Natural killer cell treated with Interleukin-12 subunit alpha and Interleukin-12 subunit beta and Interleukin-15 and Interleukin-18, amount 100 ng/mL, for 72 hours (primary cell): ENCODE measurements at regions not wholly inside any gene's neighbourhood (a gene's known extent, or its start where the extent isn't known, plus 50 kb on each side); places are given as distances from the start of the nearest gene placed in this dataset.
"Not testable (repeated sequence)": the region's sequence is repeated elsewhere in the genome, so short reads cannot be mapped to it uniquely, and the experiment has no call there.

Experiments used
- ATAC-seq, 2 donors: fragments of 150-1000 bp; cut with Tn5 transposase in 1 of 2; sonication (Bioruptor Pico), chemical (Tn5 transposase) in 1 of 2; 2 replicates each; pipeline ENCODE4 v1.10.0; 2021
- DNase-seq: peaks from one replicate; pipeline ENCODE4 v3.0.0; 2022; ENCODE audit warnings: low spot score
- H3K27ac Mint-ChIP-seq, 2 donors: 1 replicate in 1 of 2; 2 replicates in 1 of 2; pipeline ENCODE4 v1.8.0; 2022; ENCODE audit warnings: mixed read lengths in 2 of 2, mild to moderate bottlenecking in 1 of 2, moderate library complexity in 1 of 2
- H3K27me3 Mint-ChIP-seq, 2 donors: 1 replicate in 1 of 2; 2 replicates in 1 of 2; pipeline ENCODE4 v1.8.0; 2022; ENCODE audit warnings: mixed read lengths in 2 of 2
- H3K36me3 Mint-ChIP-seq: one replicate; pipeline ENCODE4 v1.8.0; 2022; ENCODE audit warnings: mixed read lengths
- H3K4me1 Mint-ChIP-seq, 2 donors: 1 replicate in 1 of 2; 2 replicates in 1 of 2; pipeline ENCODE4 v1.8.0; 2022; ENCODE audit warnings: low read depth in 2 of 2, mixed read lengths in 2 of 2, mild to moderate bottlenecking in 1 of 2
- H3K4me3 Mint-ChIP-seq: one replicate; pipeline ENCODE4 v1.8.0; 2022; ENCODE audit warnings: mixed read lengths
- H3K9me3 Mint-ChIP-seq: 2 replicates; pipeline ENCODE4 v1.8.0; 2022; ENCODE audit warnings: mixed read lengths

GRCh38 chr9:16275795-16276624, 594.5 kb downstream of the BNC2 start:
- no peak for ATAC-seq
- Mint-ChIP-seq H3K4me1 (no peaks in the 10 kb centered on the region), H3K36me3 (no peaks in the 10 kb centered on the region), H3K27me3 (no peaks in the 10 kb centered on the region), H3K27ac (no peak overlapping the region), H3K9me3 (no peaks in the 10 kb centered on the region), H3K4me3 (no peak overlapping the region)
- no peak for DNase-seq

- DNase-seq (no peak), ATAC-seq (no peak)
- no peaks in the 10 kb centered on the region for H3K9me3 Mint-ChIP-seq
- H3K27me3 Mint-ChIP-seq, result no peaks in the 10 kb centered on the region
- no peak overlapping the region for H3K27ac Mint-ChIP-seq
- no peak overlapping the region for H3K4me3 Mint-ChIP-seq
- no peaks in the 10 kb centered on the region for H3K36me3 Mint-ChIP-seq
- H3K4me1 Mint-ChIP-seq, result no peaks in the 10 kb centered on the region
Measured at GRCh38 chr9:16276866-16277265, 593.6 kb downstream of the BNC2 start.

- no peak for ATAC-seq
- no peaks in the 10 kb centered on the region for H3K4me1 Mint-ChIP-seq
- no peaks in the 10 kb centered on the region for H3K36me3 Mint-ChIP-seq
- H3K27ac Mint-ChIP-seq, result no peak overlapping the region
- no peaks in the 10 kb centered on the region for H3K27me3 Mint-ChIP-seq
- no peak overlapping the region for H3K4me3 Mint-ChIP-seq
- no peak for DNase-seq
- H3K9me3 Mint-ChIP-seq, result no peaks in the 10 kb centered on the region
Measured at GRCh38 chr9:16277471-16277960, 593.0 kb downstream of the BNC2 start.

- Mint-ChIP-seq H3K9me3 (no peaks in the 10 kb centered on the region), H3K4me1 (no peaks in the 10 kb centered on the region), H3K27ac (no peak overlapping the region), H3K27me3 (no peaks in the 10 kb centered on the region), H3K36me3 (no peaks in the 10 kb centered on the region), H3K4me3 (no peak overlapping the region)
- no peak for DNase-seq
- ATAC-seq, result no peak
Measured at GRCh38 chr9:16278326-16278999, 592.0 kb downstream of the BNC2 start.

- no peaks in the 10 kb centered on the region for H3K4me1 Mint-ChIP-seq
- peaks cover 0 to 6% of the 10 kb centered on the region in 2 donors for H3K27me3 Mint-ChIP-seq
- DNase-seq, result no peak
- no peak for ATAC-seq
- H3K27ac Mint-ChIP-seq, result no peak overlapping the region
- no peaks in the 10 kb centered on the region for H3K36me3 Mint-ChIP-seq
- H3K9me3 Mint-ChIP-seq, result no peaks in the 10 kb centered on the region
- no peak overlapping the region for H3K4me3 Mint-ChIP-seq
Measured at GRCh38 chr9:16281707-16282106, 588.8 kb downstream of the BNC2 start.

GRCh38 chr9:16282216-16282615, 588.3 kb downstream of the BNC2 start:
- Mint-ChIP-seq H3K36me3 (no peaks in the 10 kb centered on the region), H3K4me1 (no peaks in the 10 kb centered on the region), H3K9me3 (no peaks in the 10 kb centered on the region), H3K27me3 (peaks cover 1 to 6% of the 10 kb centered on the region in 2 donors), H3K27ac (no peak overlapping the region), H3K4me3 (no peak overlapping the region)
- ATAC-seq, result no peak
- DNase-seq, result no peak

GRCh38 chr9:16282718-16283117, 587.8 kb downstream of the BNC2 start:
- Mint-ChIP-seq H3K9me3 (no peaks in the 10 kb centered on the region), H3K27me3 (peaks cover 6 to 7% of the 10 kb centered on the region in 2 donors), H3K27ac (no peak overlapping the region), H3K36me3 (no peaks in the 10 kb centered on the region), H3K4me3 (no peak overlapping the region), H3K4me1 (no peaks in the 10 kb centered on the region)
- DNase-seq (no peak), ATAC-seq (no peak)

- no peak for ATAC-seq
- Mint-ChIP-seq H3K9me3 (no peaks in the 10 kb centered on the region), H3K4me3 (no peak overlapping the region), H3K27ac (no peak overlapping the region), H3K36me3 (no peaks in the 10 kb centered on the region), H3K4me1 (no peaks in the 10 kb centered on the region), H3K27me3 (peaks cover 7 to 9% of the 10 kb centered on the region in 2 donors)
- no peak for DNase-seq
Measured at GRCh38 chr9:16286160-16286559, 584.3 kb downstream of the BNC2 start.

- ATAC-seq (no peak), DNase-seq (no peak)
- H3K27ac Mint-ChIP-seq, result no peak overlapping the region
- no peaks in the 10 kb centered on the region for H3K9me3 Mint-ChIP-seq
- no peaks in the 10 kb centered on the region for H3K4me1 Mint-ChIP-seq
- H3K36me3 Mint-ChIP-seq, result no peaks in the 10 kb centered on the region
- no peak overlapping the region for H3K4me3 Mint-ChIP-seq
- peaks cover 7 to 14% of the 10 kb centered on the region in 2 donors for H3K27me3 Mint-ChIP-seq
Measured at GRCh38 chr9:16289639-16290038, 580.8 kb downstream of the BNC2 start.

GRCh38 chr9:16290169-16290568, 580.3 kb downstream of the BNC2 start:
- no peak for DNase-seq
- Mint-ChIP-seq H3K4me1 (no peaks in the 10 kb centered on the region), H3K4me3 (no peak overlapping the region), H3K36me3 (no peaks in the 10 kb centered on the region), H3K27me3 (peaks cover 9 to 16% of the 10 kb centered on the region in 2 donors), H3K9me3 (no peaks in the 10 kb centered on the region), H3K27ac (no peak overlapping the region)
- no peak for ATAC-seq

GRCh38 chr9:16291921-16292320, 578.5 kb downstream of the BNC2 start:
- DNase-seq (no peak), ATAC-seq (no peak)
- no peaks in the 10 kb centered on the region for H3K9me3 Mint-ChIP-seq
- no peak overlapping the region for H3K4me3 Mint-ChIP-seq
- H3K27ac Mint-ChIP-seq, result no peak overlapping the region
- peaks cover 12 to 22% of the 10 kb centered on the region in 2 donors for H3K27me3 Mint-ChIP-seq
- H3K4me1 Mint-ChIP-seq, result no peaks in the 10 kb centered on the region
- H3K36me3 Mint-ChIP-seq, result no peaks in the 10 kb centered on the region

GRCh38 chr9:16293610-16294009, 576.9 kb downstream of the BNC2 start:
- H3K27me3 Mint-ChIP-seq, result peaks cover 16 to 25% of the 10 kb centered on the region in 2 donors
- peaks cover 7% of the 10 kb centered on the region for H3K36me3 Mint-ChIP-seq
- ATAC-seq (no peak), DNase-seq (no peak)
- no peak overlapping the region for H3K27ac Mint-ChIP-seq
- H3K4me3 Mint-ChIP-seq, result no peak overlapping the region
- H3K4me1 Mint-ChIP-seq, result no peaks in the 10 kb centered on the region
- H3K9me3 Mint-ChIP-seq, result no peaks in the 10 kb centered on the region

GRCh38 chr9:16294133-16294770, 576.2 kb downstream of the BNC2 start:
- Mint-ChIP-seq H3K9me3 (peaks cover 2% of the 10 kb centered on the region), H3K4me1 (no peaks in the 10 kb centered on the region), H3K27ac (no peak overlapping the region), H3K4me3 (no peak overlapping the region), H3K27me3 (peaks cover 18 to 25% of the 10 kb centered on the region in 2 donors), H3K36me3 (peaks cover 7% of the 10 kb centered on the region)
- no peak for DNase-seq
- ATAC-seq, result no peak

- not testable (repeated sequence) for ATAC-seq, H3K9me3 Mint-ChIP-seq, H3K36me3 Mint-ChIP-seq, DNase-seq, H3K4me3 Mint-ChIP-seq, H3K27ac Mint-ChIP-seq, H3K4me1 Mint-ChIP-seq
- H3K27me3 Mint-ChIP-seq, result peaks cover 15 to 25% of the 10 kb centered on the region in 2 donors
Measured at GRCh38 chr9:16294940-16295339, 575.5 kb downstream of the BNC2 start.
